A549 (cell line): ENCODE measurements at regions not wholly inside any gene's neighbourhood (a gene's known extent, or its start where the extent isn't known, plus 50 kb on each side); places are given as distances from the start of the nearest gene placed in this dataset.

Experiments used
- ATAC-seq, 2 experiments: fragments of 200-7000 bp in 1 of 2; fragments of >200 bp in 1 of 2; cut with Nextera tagmentation in 1 of 2; cut with Tn5 transposase in 1 of 2; 3 replicates each; pipeline versions ENCODE4 v1.8.0 to v1.9.1; 2018 to 2020; ENCODE audit warnings: mild to moderate bottlenecking in 1 of 2, moderate library complexity in 1 of 2
- CTCF ChIA-PET: fragments of 300-600 bp; sonication (Branson Sonifier 250); formaldehyde crosslinking; extraction: SDS; loops from one replicate; lab custom pipeline; 2021; ENCODE audit warnings: antibody characterized with exemption, inconsistent platforms; lab: Yijun Ruan, JAX
- POLR2A ChIA-PET: fragments of 350-600 bp; formaldehyde crosslinking; extraction: SDS; loops from one replicate; lab custom pipeline; 2021; ENCODE audit warnings: antibody characterized with exemption, inconsistent platforms; lab: Yijun Ruan, JAX
- DNase-seq, 2 experiments: peaks; one replicate each; pipeline versions ENCODE4 v3.0.0 to v3.0.0-alpha.2; 2011 to 2016; ENCODE audit warnings: low read depth in 1 of 2, low spot score in 1 of 2
- FAIRE-seq: peaks from 2 replicates; lab custom pipeline; 2011; peaks lifted over from hg19 to GRCh38; lab: Jason Lieb, UNC
- H3K27ac ChIP-seq, 2 experiments: fragments of >200 bp; sonication (Bioruptor Twin); formaldehyde crosslinking; 3 replicates each; pipeline ENCODE4 v1.5.1; 2016 to 2017
- H3K4me1 ChIP-seq: fragments of >200 bp; sonication (Bioruptor Twin); formaldehyde crosslinking; 3 replicates; pipeline ENCODE4 v1.6.1; 2016
- H3K4me2 ChIP-seq: fragments of >200 bp; sonication (Bioruptor Twin); formaldehyde crosslinking; 3 replicates; pipeline ENCODE4 v1.6.1; 2016
- H3K4me3 ChIP-seq: fragments of >200 bp; sonication (Bioruptor Twin); formaldehyde crosslinking; 3 replicates; pipeline ENCODE4 v1.5.1; 2016
- H3K9me3 ChIP-seq: fragments of >200 bp; sonication (Bioruptor Twin); formaldehyde crosslinking; 3 replicates; pipeline ENCODE4 v1.6.1; 2016
- CBX8 ChIP-seq: fragments of 200-600 bp; sonication (generic); IDR thresholded peaks from 2 replicates; pipeline ENCODE4 v1.6.1; 2016
- CHD2 ChIP-seq: fragments of 150-350 bp; IDR thresholded peaks from 2 replicates; pipeline ENCODE4 v1.6.1; 2014; ENCODE audit warnings: low read length; ENCODE audit not compliant: partially characterized antibody
- CTCF ChIP-seq: fragments of >200 bp; sonication (Bioruptor Twin); formaldehyde crosslinking; IDR thresholded peaks from 3 replicates; pipeline ENCODE4 v1.5.1; 2016
- ELK1 ChIP-seq: fragments of 150-350 bp; IDR thresholded peaks from 2 replicates; pipeline ENCODE4 v1.6.1; 2014; ENCODE audit warnings: low read depth, mild to moderate bottlenecking, low read length
- FOSB ChIP-seq: fragments of 250-450 bp; sonication (Bioruptor Pico); IDR thresholded peaks from 2 replicates; pipeline ENCODE4 v1.5.0; 2020; ENCODE audit warnings: mild to moderate bottlenecking, moderate library complexity
- HOXB13 ChIP-seq: fragments of 250-450 bp; sonication (Bioruptor Pico); IDR thresholded peaks from 2 replicates; pipeline ENCODE4 v1.5.0; 2020; ENCODE audit warnings: low read depth, mild to moderate bottlenecking, moderate library complexity
- HOXB5 ChIP-seq: fragments of 250-450 bp; sonication (Bioruptor Pico); IDR thresholded peaks from 2 replicates; pipeline ENCODE4 v1.5.0; 2020; ENCODE audit warnings: mild to moderate bottlenecking, moderate library complexity
- MAX ChIP-seq: IDR thresholded peaks from 2 replicates; pipeline ENCODE4 v1.6.1; 2012
- MYC ChIP-seq: IDR thresholded peaks from 2 replicates; pipeline ENCODE4 v1.6.1; 2012; ENCODE audit warnings: mild to moderate bottlenecking, inconsistent platforms, low read length, improper control_type of control experiment, borderline replicate concordance
- NFE2L2 ChIP-seq: fragments of 150-350 bp; conservative IDR thresholded peaks from 2 replicates; pipeline ENCODE4 v1.6.1; 2014; ENCODE audit warnings: low read length
- NR3C1 ChIP-seq: fragments of >200 bp; sonication (Bioruptor Twin); formaldehyde crosslinking; IDR thresholded peaks from 3 replicates; pipeline ENCODE4 v1.6.1; 2017
- PBX3 ChIP-seq: IDR thresholded peaks from 2 replicates; pipeline ENCODE4 v1.6.1; 2012
- POLR2AphosphoS2 ChIP-seq: conservative IDR thresholded peaks from 2 replicates; pipeline ENCODE4 v1.6.1; 2012; ENCODE audit warnings: low read length, improper control_type of control experiment, inconsistent platforms
- RARB ChIP-seq: fragments of 250-450 bp; sonication (Bioruptor Pico); IDR thresholded peaks from 2 replicates; pipeline ENCODE4 v1.8.0; 2021; ENCODE audit warnings: mild to moderate bottlenecking, moderate library complexity
- RFX5 ChIP-seq: fragments of 450-650 bp; IDR thresholded peaks from 2 replicates; pipeline ENCODE4 v1.7.1; 2014; ENCODE audit warnings: antibody characterized with exemption, mild to moderate bottlenecking, moderate library complexity
- SREBF2 ChIP-seq: fragments of 450-650 bp; IDR thresholded peaks from 2 replicates; pipeline ENCODE4 v1.6.1; 2014; ENCODE audit warnings: mild to moderate bottlenecking, moderate library complexity
- USF2 ChIP-seq: fragments of 450-650 bp; IDR thresholded peaks from 2 replicates; pipeline ENCODE4 v1.6.1; 2014; ENCODE audit warnings: antibody characterized with exemption
- ZSCAN20 ChIP-seq: fragments of 250-450 bp; sonication (Bioruptor Pico); IDR thresholded peaks from 2 replicates; pipeline ENCODE4 v1.8.0; 2022; ENCODE audit warnings: mild to moderate bottlenecking, moderate library complexity
- WGBS: methylation state at CpG from one replicate; pipeline ENCODE4 v1.1.6; 2017; ENCODE audit errors: missing lambda C conversion rate; 5-methylcytosine and 5-hydroxymethylcytosine counted together

GRCh38 chr2:150332383-150332782 lies 155.1 kb downstream of the RND3 start:
- WGBS = 85% methylated on average over 2 of the region's 2 CpGs
- Histone ChIP-seq H3K4me1 (no peaks in the 10 kb centered on the region), H3K9me3 (no peaks in the 10 kb centered on the region), H3K4me3 (no peak overlapping the region), H3K4me2 (no peak overlapping the region), H3K27ac (no peak overlapping the region)
- DNase-seq (no peak), ATAC-seq (no peak), FAIRE-seq (no peak)
- ChIA-PET POLR2A (no interaction called here), CTCF (no interaction called here)
- TF ChIP-seq HOXB5 (CRISPR knock-in tag) = no peak

GRCh38 chr2:150327564-150328489 lies 159.6 kb downstream of the RND3 start:
- no peak overlapping the region for H3K4me3 ChIP-seq
- H3K9me3 ChIP-seq = no peaks in the 10 kb centered on the region
- DNase-seq = no peak
- 80% methylated on average over 14 of the region's 14 CpGs for WGBS
- no peak overlapping the region for H3K4me2 ChIP-seq
- no peak for TF ChIP-seq RARB (CRISPR knock-in tag)
- TF ChIP-seq PBX3 = no peak
- TF ChIP-seq ZSCAN20 (CRISPR knock-in tag) = no peak
- TF ChIP-seq RFX5 = no peak
- no peak for TF ChIP-seq HOXB13 (CRISPR knock-in tag)
- TF ChIP-seq CBX8 = no peak
- TF ChIP-seq FOSB (CRISPR knock-in tag) = no peak
- TF ChIP-seq NR3C1 = no peak
- TF ChIP-seq ELK1 = no peak
- no peak for TF ChIP-seq MYC
- TF ChIP-seq USF2 = no peak
- TF ChIP-seq POLR2AphosphoS2 = no peak
- TF ChIP-seq CHD2 = no peak
- no peak for TF ChIP-seq CTCF
- TF ChIP-seq SREBF2 = no peak
- no peak for TF ChIP-seq MAX
- no peak for TF ChIP-seq NFE2L2
- H3K27ac ChIP-seq = no peak overlapping the region
- POLR2A ChIA-PET = no interaction called here
- FAIRE-seq = no peak
- CTCF ChIA-PET = interaction anchor here (0.9 kb wide), 1 partner anchor 17 kb away, joined by 3 read pairs; no protein-coding TSS in a partner anchor
- peaks cover 10% of the 10 kb centered on the region; the same call in 2 of the 3 replicates for H3K4me1 ChIP-seq
- ATAC-seq = no peak
